ENCODE measurements at regions not wholly inside any gene's neighbourhood (a gene's known extent, or its start where the extent isn't known, plus 50 kb on each side); places are given as distances from the start of the nearest gene placed in this dataset.

DNA sequence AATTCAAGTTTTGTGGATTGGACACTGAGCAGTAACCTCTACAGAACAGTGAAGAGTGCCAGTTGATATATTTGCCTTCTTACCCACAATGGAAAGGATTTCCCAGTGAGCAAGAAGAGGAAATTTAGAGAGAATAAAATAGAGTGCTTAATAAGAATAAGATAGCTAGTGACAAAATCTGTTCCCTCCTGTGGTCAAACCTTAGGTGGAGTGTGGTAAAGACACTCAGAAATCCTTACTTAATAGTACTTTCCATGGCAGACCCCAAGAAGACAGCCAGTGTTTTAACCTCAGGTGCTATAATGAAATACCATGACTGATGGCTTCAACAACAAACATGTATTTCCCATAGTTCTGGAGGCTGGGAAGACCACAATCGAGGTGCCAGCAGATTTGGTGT is 108.4 kb upstream of the TNFAIP3 start:
- H3K36me3 ChIP-seq (ENCODE audit: control insufficient read depth in 2 of 2, insufficient read depth in 2 of 2, low read length in 1 of 2) = no peaks in the 10 kb centered on the region
- no peak overlapping the region for H3K27ac ChIP-seq (ENCODE audit: control insufficient read depth, insufficient read depth)
- H3K9me3 ChIP-seq (replicated peaks; ENCODE audit: control insufficient read depth, insufficient read depth, low read length) = no peaks in the 10 kb centered on the region; the same call in 2 of the 3 replicates
- 5% methylated on average over 1 of the region's 1 CpG for WGBS (ENCODE audit: insufficient coverage, insufficient replicate concordance, low lambda C conversion rate, missing lambda C conversion rate)
- H3K9ac ChIP-seq (ENCODE audit: control insufficient read depth, insufficient read depth, low read length) = no peak overlapping the region
- POLR2A ChIA-PET = interaction anchor here (1.6 to 2.0 kb wide), 2 partner anchors 9 to 12 kb away, joined by 5 to 12 read pairs; no protein-coding TSS in a partner anchor
- DNase-seq (ENCODE audit: low read depth, low spot score) (no peak), ATAC-seq (no peak), FAIRE-seq (no peak)
- CTCF ChIA-PET = interaction anchor here (0.9 to 1.4 kb wide), 6 partner anchors 9 to 177 kb away, joined by 3 to 7 read pairs (median 3); no protein-coding TSS in a partner anchor
- no TSS peak for BruUV-seq (replicated peaks)
- peaks cover 25% of the 10 kb centered on the region for H3K4me1 ChIP-seq (ENCODE audit: control insufficient read depth, insufficient read depth, low read length)
- intact Hi-C loops (cut with micrococcal nuclease; ENCODE audit: unreplicated experiment) (no loop called here), in situ Hi-C loops (cut with MboI) (no loop called here)
- RAD21 ChIA-PET (ENCODE audit: unreplicated experiment) = interaction anchor here (1.1 to 1.7 kb wide), 2 partner anchors 14 to 25 kb away, joined by 4 to 7 read pairs; no protein-coding TSS in a partner anchor
- H3K79me2 ChIP-seq (ENCODE audit: control insufficient read depth, insufficient read depth, low read length) = no peaks in the 10 kb centered on the region
- H3K4me3 ChIP-seq = no peak overlapping the region
- H4K20me1 ChIP-seq (ENCODE audit: control insufficient read depth, insufficient read depth) = no peaks in the 10 kb centered on the region
- no peak overlapping the region for H3K4me2 ChIP-seq (ENCODE audit: control insufficient read depth, insufficient read depth)
- SMC1A ChIA-PET (ENCODE audit: uncharacterized antibody, unreplicated experiment) = interaction anchor here (0.9 to 6.0 kb wide), 16 partner anchors 10 to 58 kb away, joined by 3 to 55 read pairs (median 4); no protein-coding TSS in a partner anchor
- H3K27me3 ChIP-seq (replicated peaks in 1 of 2; ENCODE audit: control insufficient read depth in 2 of 2, insufficient read depth in 2 of 2, low read length in 1 of 2) = no peaks in the 10 kb centered on the region
- H2AFZ ChIP-seq (ENCODE audit: control insufficient read depth, low read depth, low read length) = no peak overlapping the region
- TF ChIP-seq SMARCA5 (IDR thresholded peaks at IDR 0.05) (no peak), NR2F1 (conservative IDR thresholded peaks at IDR 0.05) (no peak), ZNF207 (IDR thresholded peaks at IDR 0.05; ENCODE audit: borderline replicate concordance) (no peak), JUNB (IDR thresholded peaks at IDR 0.05) (peak; percentile 34; the same call in 1 of the 2 replicates), RUNX3 (IDR thresholded peaks at IDR 0.05; ENCODE audit: low read length) (peak; percentile 74), POLR2A (IDR thresholded peaks at IDR 0.05; ENCODE audit: low read depth, low read length) (no peak), NR2C2 (IDR thresholded peaks at IDR 0.05; ENCODE audit: borderline replicate concordance, control insufficient read depth, insufficient read length, low read depth) (no peak), CHD1 (IDR thresholded peaks at IDR 0.05; ENCODE audit: low read depth, low read length) (no peak), NFIC (IDR thresholded peaks at IDR 0.05; ENCODE audit: low read depth, low read length) (peak; percentile 51; the same call in 1 of the 2 replicates), ATF3 (IDR thresholded peaks at IDR 0.05; ENCODE audit: borderline replicate concordance, extremely low read depth, low read depth, low read length) (no peak), RFX5 (IDR thresholded peaks at IDR 0.05; ENCODE audit: low read depth, low read length) (no peak), CBX5 (IDR thresholded peaks at IDR 0.05; ENCODE audit: low read depth) (no peak), IRF3 (IDR thresholded peaks at IDR 0.05) (no peak), ZBED1 (IDR thresholded peaks at IDR 0.05; ENCODE audit: borderline replicate concordance) (no peak)
- TF ChIP-seq, protein P1, sequence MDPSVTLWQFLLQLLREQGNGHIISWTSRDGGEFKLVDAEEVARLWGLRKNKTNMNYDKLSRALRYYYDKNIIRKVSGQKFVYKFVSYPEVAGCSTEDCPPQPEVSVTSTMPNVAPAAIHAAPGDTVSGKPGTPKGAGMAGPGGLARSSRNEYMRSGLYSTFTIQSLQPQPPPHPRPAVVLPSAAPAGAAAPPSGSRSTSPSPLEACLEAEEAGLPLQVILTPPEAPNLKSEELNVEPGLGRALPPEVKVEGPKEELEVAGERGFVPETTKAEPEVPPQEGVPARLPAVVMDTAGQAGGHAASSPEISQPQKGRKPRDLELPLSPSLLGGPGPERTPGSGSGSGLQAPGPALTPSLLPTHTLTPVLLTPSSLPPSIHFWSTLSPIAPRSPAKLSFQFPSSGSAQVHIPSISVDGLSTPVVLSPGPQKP (IDR thresholded peaks at IDR 0.05; ENCODE audit: low read depth, low read length) = no peak
- TF ChIP-seq, protein P2, sequence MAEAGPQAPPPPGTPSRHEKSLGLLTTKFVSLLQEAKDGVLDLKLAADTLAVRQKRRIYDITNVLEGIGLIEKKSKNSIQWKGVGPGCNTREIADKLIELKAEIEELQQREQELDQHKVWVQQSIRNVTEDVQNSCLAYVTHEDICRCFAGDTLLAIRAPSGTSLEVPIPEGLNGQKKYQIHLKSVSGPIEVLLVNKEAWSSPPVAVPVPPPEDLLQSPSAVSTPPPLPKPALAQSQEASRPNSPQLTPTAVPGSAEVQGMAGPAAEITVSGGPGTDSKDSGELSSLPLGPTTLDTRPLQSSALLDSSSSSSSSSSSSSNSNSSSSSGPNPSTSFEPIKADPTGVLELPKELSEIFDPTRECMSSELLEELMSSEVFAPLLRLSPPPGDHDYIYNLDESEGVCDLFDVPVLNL (IDR thresholded peaks at IDR 0.05; ENCODE audit: low read depth, low read length) = no peak
- TF ChIP-seq, protein P3, sequence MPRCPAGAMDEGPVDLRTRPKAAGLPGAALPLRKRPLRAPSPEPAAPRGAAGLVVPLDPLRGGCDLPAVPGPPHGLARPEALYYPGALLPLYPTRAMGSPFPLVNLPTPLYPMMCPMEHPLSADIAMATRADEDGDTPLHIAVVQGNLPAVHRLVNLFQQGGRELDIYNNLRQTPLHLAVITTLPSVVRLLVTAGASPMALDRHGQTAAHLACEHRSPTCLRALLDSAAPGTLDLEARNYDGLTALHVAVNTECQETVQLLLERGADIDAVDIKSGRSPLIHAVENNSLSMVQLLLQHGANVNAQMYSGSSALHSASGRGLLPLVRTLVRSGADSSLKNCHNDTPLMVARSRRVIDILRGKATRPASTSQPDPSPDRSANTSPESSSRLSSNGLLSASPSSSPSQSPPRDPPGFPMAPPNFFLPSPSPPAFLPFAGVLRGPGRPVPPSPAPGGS (IDR thresholded peaks at IDR 0.05; ENCODE audit: borderline replicate concordance, insufficient read depth, low read depth, low read length, poor library complexity, severe bottlenecking) = no peak
- TF ChIP-seq, protein P4, sequence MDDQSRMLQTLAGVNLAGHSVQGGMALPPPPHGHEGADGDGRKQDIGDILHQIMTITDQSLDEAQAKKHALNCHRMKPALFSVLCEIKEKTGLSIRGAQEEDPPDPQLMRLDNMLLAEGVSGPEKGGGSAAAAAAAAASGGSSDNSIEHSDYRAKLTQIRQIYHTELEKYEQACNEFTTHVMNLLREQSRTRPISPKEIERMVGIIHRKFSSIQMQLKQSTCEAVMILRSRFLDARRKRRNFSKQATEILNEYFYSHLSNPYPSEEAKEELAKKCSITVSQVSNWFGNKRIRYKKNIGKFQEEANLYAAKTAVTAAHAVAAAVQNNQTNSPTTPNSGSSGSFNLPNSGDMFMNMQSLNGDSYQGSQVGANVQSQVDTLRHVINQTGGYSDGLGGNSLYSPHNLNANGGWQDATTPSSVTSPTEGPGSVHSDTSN (IDR thresholded peaks at IDR 0.05; ENCODE audit: insufficient replicate concordance, low read depth, low read length) = no peak
